Fibroblast of lung (primary cell): ENCODE measurements at regions not wholly inside any gene's neighbourhood (a gene's known extent, or its start where the extent isn't known, plus 50 kb on each side); places are given as distances from the start of the nearest gene placed in this dataset.
"Not testable (repeated sequence)": the region's sequence is repeated elsewhere in the genome, so short reads cannot be mapped to it uniquely, and the experiment has no call there.

ENCODE experiments used
- DNase-seq, 2 donors: peaks; one replicate each; pipeline versions ENCODE4 v3.0.0 to v3.0.0-alpha.2; 2010; ENCODE audit warnings: low read depth in 2 of 2
- H2AFZ ChIP-seq: 2 replicates; pipeline ENCODE4 v1.5.1; 2012; ENCODE audit warnings: low read length, control low read depth, inconsistent platforms
- H3K27ac ChIP-seq: 2 replicates; pipeline ENCODE4 v1.5.1; 2011; ENCODE audit warnings: low read length, control low read depth; ENCODE audit not compliant: insufficient read depth
- H3K27me3 ChIP-seq: 2 replicates; pipeline ENCODE4 v1.5.1; 2011; ENCODE audit warnings: mild to moderate bottlenecking, low read length; ENCODE audit not compliant: control insufficient read depth, insufficient read depth
- H3K36me3 ChIP-seq: 2 replicates; pipeline ENCODE4 v1.5.1; 2011; ENCODE audit warnings: low read length; ENCODE audit not compliant: control insufficient read depth, insufficient read depth
- H3K4me1 ChIP-seq: 2 replicates; pipeline ENCODE4 v1.5.1; 2011; ENCODE audit warnings: low read length; ENCODE audit not compliant: control insufficient read depth, insufficient read depth; ENCODE audit errors: extremely low read depth
- H3K4me2 ChIP-seq: 2 replicates; pipeline ENCODE4 v1.5.1; 2011; ENCODE audit warnings: low read length, control low read depth; ENCODE audit not compliant: insufficient read depth; ENCODE audit errors: extremely low read depth
- H3K4me3 ChIP-seq, 4 experiments: fragments of 200-600 bp in 1 of 4; sonication (generic) in 1 of 4; replicated peaks in 1 of 4; 2 replicates each; pipeline ENCODE4 v1.5.1; 2011 to 2016; ENCODE audit warnings: low read length in 4 of 4, low read depth in 3 of 4, mild to moderate bottlenecking in 3 of 4, control low read depth in 2 of 4, inconsistent platforms in 1 of 4, mixed read lengths in 1 of 4; ENCODE audit not compliant: insufficient read depth in 1 of 4; ENCODE audit errors: control extremely low read depth in 1 of 4
- H3K79me2 ChIP-seq: 2 replicates; pipeline ENCODE4 v1.5.1; 2012; ENCODE audit warnings: mild to moderate bottlenecking, low read length, inconsistent platforms; ENCODE audit not compliant: control insufficient read depth, insufficient read depth
- H3K9ac ChIP-seq: 2 replicates; pipeline ENCODE4 v1.5.1; 2011; ENCODE audit warnings: mild to moderate bottlenecking, low read length, control low read depth; ENCODE audit not compliant: insufficient read depth
- H3K9me3 ChIP-seq: 2 replicates; pipeline ENCODE4 v1.5.1; 2012; ENCODE audit warnings: low read depth, low read length; ENCODE audit not compliant: control insufficient read depth, insufficient read depth
- H4K20me1 ChIP-seq: 2 replicates; pipeline ENCODE4 v1.5.1; 2011; ENCODE audit warnings: low read length; ENCODE audit not compliant: control insufficient read depth, insufficient read depth; ENCODE audit errors: extremely low read depth
- EZH2 ChIP-seq: IDR thresholded peaks from 2 replicates; pipeline ENCODE4 v1.5.1; 2012; ENCODE audit warnings: low read length, control low read depth, mild to moderate bottlenecking; ENCODE audit errors: missing control alignments
- TF ChIP-seq, protein P1 (sequence below), 2 donors: IDR thresholded peaks in 1 of 2; conservative IDR thresholded peaks in 1 of 2; 1 replicate in 1 of 2; 2 replicates in 1 of 2; pipeline ENCODE4 v1.5.1; 2011 to 2012; ENCODE audit warnings: low read length in 2 of 2, control low read depth in 1 of 2, inconsistent platforms in 1 of 2, low read depth in 1 of 2, mild to moderate bottlenecking in 1 of 2

DNA sequence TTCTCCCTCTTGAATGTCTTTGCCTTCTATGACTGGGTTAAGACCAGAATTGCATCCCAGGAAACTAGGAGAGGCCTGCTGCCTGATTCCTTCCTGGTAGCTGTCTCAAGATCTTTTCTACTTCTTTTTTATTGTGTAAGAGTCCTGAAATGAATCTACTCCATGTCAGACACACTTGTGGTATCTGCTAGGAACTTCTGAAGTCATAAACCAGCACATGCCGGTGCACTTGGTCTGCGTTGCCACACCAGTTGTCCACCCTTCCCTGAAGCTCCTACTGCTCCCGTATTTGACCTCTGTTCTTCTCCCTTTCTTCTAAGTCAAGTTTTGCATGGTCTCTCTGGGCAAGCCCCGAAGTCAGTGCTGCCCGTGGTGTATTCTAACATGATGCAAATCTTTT is 644.2 kb downstream of the ETS1 start:
- Histone ChIP-seq H3K27ac (no peak overlapping the region), H4K20me1 (no peaks in the 10 kb centered on the region), H3K79me2 (no peaks in the 10 kb centered on the region), H3K4me2 (no peak overlapping the region), H3K36me3 (no peaks in the 10 kb centered on the region), H3K4me1 (no peaks in the 10 kb centered on the region), H3K4me3 (no peak overlapping the region), H3K27me3 (no peaks in the 10 kb centered on the region), H2AFZ (no peak overlapping the region), H3K9me3 (no peaks in the 10 kb centered on the region), H3K9ac (no peak overlapping the region)
- TF ChIP-seq, protein P1, sequence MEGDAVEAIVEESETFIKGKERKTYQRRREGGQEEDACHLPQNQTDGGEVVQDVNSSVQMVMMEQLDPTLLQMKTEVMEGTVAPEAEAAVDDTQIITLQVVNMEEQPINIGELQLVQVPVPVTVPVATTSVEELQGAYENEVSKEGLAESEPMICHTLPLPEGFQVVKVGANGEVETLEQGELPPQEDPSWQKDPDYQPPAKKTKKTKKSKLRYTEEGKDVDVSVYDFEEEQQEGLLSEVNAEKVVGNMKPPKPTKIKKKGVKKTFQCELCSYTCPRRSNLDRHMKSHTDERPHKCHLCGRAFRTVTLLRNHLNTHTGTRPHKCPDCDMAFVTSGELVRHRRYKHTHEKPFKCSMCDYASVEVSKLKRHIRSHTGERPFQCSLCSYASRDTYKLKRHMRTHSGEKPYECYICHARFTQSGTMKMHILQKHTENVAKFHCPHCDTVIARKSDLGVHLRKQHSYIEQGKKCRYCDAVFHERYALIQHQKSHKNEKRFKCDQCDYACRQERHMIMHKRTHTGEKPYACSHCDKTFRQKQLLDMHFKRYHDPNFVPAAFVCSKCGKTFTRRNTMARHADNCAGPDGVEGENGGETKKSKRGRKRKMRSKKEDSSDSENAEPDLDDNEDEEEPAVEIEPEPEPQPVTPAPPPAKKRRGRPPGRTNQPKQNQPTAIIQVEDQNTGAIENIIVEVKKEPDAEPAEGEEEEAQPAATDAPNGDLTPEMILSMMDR (conservative IDR thresholded peaks at IDR 0.05 in 1 of 2, IDR thresholded peaks at IDR 0.05 in 1 of 2; ENCODE audit: low read depth in 1 of 2, low read length in 2 of 2) = no peak
- no peak for TF ChIP-seq EZH2
- no peak for DNase-seq

DNA sequence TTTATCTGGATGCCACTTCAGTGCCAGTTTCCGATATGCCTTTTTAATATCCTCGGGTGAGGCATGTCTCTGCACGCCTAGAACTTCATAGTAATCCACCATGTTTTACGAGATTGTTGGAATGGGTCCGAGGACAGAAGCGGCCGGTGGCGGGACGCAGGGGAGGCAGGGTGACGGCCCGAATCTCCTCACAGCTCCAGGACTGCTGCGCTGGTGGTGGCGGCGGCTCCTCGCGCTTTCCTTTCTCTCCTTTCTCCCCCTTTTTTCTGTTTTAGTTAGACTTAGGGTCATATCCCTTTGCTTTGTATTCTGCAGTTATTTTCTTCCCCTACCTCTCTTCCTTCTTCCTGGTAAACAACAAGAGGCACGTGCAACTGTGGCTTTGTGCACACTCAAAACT is 645.8 kb downstream of the ETS1 start:
- not testable (repeated sequence) for H3K9me3 ChIP-seq, H2AFZ ChIP-seq, H3K36me3 ChIP-seq, H3K79me2 ChIP-seq, H3K9ac ChIP-seq, H3K4me2 ChIP-seq, H3K4me1 ChIP-seq, H3K27ac ChIP-seq, DNase-seq, H3K27me3 ChIP-seq, H3K4me3 ChIP-seq, H4K20me1 ChIP-seq

- Histone ChIP-seq H3K27ac (no peak overlapping the region), H3K9ac (no peak overlapping the region), H3K4me3 (no peak overlapping the region), H2AFZ (no peak overlapping the region), H3K4me1 (no peaks in the 10 kb centered on the region), H3K36me3 (no peaks in the 10 kb centered on the region), H4K20me1 (no peaks in the 10 kb centered on the region), H3K4me2 (no peak overlapping the region), H3K9me3 (no peaks in the 10 kb centered on the region), H3K27me3 (no peaks in the 10 kb centered on the region), H3K79me2 (no peaks in the 10 kb centered on the region)
- DNase-seq = no peak
- TF ChIP-seq EZH2 = no peak
- TF ChIP-seq, protein P1 (conservative IDR thresholded peaks at IDR 0.05 in 1 of 2, IDR thresholded peaks at IDR 0.05 in 1 of 2; ENCODE audit: low read depth in 1 of 2, low read length in 2 of 2) = no peak
These were observed 648.4 kb downstream of the ETS1 start for GRCh38 chr11:127939000-127939399.

- H3K4me3 ChIP-seq = no peak overlapping the region
- no peak overlapping the region for H3K4me2 ChIP-seq
- no peak overlapping the region for H2AFZ ChIP-seq
- H3K27ac ChIP-seq = no peak overlapping the region
- no peaks in the 10 kb centered on the region for H3K36me3 ChIP-seq
- no peaks in the 10 kb centered on the region for H3K27me3 ChIP-seq
- DNase-seq = no peak
- TF ChIP-seq EZH2 = no peak
- no peaks in the 10 kb centered on the region for H3K9me3 ChIP-seq
- H3K79me2 ChIP-seq = no peaks in the 10 kb centered on the region
- H3K9ac ChIP-seq = no peak overlapping the region
- H4K20me1 ChIP-seq = no peaks in the 10 kb centered on the region
- no peaks in the 10 kb centered on the region for H3K4me1 ChIP-seq
These were observed 652.3 kb downstream of the ETS1 start for GRCh38 chr11:127935081-127935480.

- H3K9ac ChIP-seq, H3K9me3 ChIP-seq, H3K36me3 ChIP-seq, H3K27ac ChIP-seq, H3K4me3 ChIP-seq, H3K4me1 ChIP-seq, H3K4me2 ChIP-seq, H2AFZ ChIP-seq, DNase-seq, H3K27me3 ChIP-seq, H3K79me2 ChIP-seq, H4K20me1 ChIP-seq: not testable (repeated sequence)
These were observed 653.4 kb downstream of the ETS1 start for GRCh38 chr11:127933961-127934360.
